ENCODE measurements at regions not wholly inside any gene's neighbourhood (a gene's known extent, or its start where the extent isn't known, plus 50 kb on each side); places are given as distances from the start of the nearest gene placed in this dataset.

DNA sequence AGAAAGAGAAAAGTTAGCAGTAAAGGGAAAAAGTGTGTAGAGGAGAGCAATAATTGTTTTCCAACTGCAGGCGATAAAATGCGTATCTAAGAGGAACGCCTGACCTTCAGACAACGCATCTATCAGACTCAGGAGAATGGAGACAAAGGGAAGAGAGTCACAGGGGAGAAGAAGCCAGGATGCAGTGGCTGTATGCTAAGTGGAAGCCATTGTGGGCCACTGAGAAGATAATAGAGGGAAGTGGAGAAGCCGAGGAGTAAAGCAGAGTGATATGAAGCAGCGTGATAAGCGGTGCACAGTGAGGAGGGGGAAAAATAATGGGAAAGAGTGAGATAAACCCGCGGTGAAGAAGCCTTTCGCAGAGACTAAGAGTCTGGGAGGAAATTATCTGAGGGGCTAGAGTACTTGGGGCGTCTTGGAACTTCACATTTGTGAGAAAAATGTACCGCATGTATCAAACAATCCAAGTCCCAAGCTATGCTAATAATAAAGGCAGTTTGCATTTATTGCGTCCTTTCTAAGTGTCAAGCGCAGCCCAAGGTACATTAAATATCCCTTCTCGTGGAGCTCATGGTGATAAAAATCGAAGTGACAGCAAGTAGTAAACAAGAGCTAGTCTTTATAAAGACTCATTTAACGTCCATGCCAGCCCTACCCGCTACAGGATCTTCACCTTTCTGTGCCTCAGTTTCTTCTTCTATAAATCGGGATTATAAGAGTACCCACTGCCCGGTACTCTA lies 259.8 kb upstream of the PROX1 start:
- Histone ChIP-seq H3K36me3 (no peaks in the 10 kb centered on the region), H3K4me1 (ENCODE audit: control insufficient read depth in 1 of 2, low read depth in 2 of 2) (peaks cover 4 to 11% of the 10 kb centered on the region in 2 donors), H3K27ac (no peak overlapping the region), H3K4me3 (no peak overlapping the region), H3K27me3 (replicated peaks; ENCODE audit: insufficient read depth) (no peaks in the 10 kb centered on the region), H3K9me3 (no peaks in the 10 kb centered on the region)
- DNase-seq (ENCODE audit: low spot score): no peak
- TF ChIP-seq, protein P1, sequence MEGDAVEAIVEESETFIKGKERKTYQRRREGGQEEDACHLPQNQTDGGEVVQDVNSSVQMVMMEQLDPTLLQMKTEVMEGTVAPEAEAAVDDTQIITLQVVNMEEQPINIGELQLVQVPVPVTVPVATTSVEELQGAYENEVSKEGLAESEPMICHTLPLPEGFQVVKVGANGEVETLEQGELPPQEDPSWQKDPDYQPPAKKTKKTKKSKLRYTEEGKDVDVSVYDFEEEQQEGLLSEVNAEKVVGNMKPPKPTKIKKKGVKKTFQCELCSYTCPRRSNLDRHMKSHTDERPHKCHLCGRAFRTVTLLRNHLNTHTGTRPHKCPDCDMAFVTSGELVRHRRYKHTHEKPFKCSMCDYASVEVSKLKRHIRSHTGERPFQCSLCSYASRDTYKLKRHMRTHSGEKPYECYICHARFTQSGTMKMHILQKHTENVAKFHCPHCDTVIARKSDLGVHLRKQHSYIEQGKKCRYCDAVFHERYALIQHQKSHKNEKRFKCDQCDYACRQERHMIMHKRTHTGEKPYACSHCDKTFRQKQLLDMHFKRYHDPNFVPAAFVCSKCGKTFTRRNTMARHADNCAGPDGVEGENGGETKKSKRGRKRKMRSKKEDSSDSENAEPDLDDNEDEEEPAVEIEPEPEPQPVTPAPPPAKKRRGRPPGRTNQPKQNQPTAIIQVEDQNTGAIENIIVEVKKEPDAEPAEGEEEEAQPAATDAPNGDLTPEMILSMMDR (IDR thresholded peaks at IDR 0.05): no peak
- ATAC-seq (ENCODE audit: insufficient number of reproducible peaks, low FRiP score, low read depth): no peak

DNA sequence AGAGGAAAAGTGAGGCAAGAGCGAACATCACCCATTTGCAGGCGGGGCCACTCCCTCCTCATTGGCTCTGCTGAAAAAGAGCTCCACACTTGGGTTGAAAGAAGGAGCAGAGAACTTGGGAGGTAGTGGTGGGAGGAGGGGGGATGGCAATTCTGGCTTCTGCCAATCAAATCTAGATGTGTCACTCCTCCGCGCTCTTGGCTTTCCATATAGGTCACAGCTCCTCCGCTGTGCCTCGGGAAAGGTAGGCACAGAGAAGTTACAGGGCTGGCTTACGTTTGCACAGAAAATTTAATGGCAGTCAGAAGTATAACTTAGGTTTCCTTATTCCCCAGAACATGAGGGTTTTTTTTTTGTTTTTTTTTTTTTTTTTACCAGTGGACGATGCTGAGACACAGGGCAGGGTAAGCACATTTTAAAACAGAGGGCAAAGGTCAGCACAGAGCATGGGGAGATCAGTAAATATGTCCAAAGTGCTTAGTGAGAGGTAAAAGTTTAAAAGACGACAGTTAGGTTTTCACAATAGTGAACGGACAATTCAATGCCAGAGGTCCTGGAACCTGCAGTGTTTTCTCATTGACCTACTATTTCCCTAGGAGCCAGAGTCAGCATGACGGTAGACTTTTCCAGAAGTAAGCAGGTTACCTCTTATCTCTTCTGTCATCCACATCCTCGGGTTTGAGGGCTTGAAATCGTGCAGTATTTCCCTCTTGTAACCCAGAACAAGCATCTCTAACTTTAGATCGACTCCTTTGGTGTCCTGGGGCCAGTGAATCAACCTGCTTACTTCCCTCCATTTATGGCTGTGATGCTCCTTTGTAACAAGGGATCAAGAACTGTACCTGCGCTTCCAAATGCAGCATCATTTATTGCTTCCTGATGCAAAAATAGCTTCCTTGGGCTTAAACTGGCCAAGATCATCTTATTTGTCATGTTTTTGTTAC lies 258.9 kb upstream of the PROX1 start:
- Histone ChIP-seq H3K4me1 (ENCODE audit: control insufficient read depth in 1 of 2, low read depth in 2 of 2) (peaks cover 4 to 11% of the 10 kb centered on the region in 2 donors), H3K4me3 (no peak overlapping the region), H3K27ac (no peak overlapping the region), H3K27me3 (replicated peaks; ENCODE audit: insufficient read depth) (no peaks in the 10 kb centered on the region), H3K9me3 (no peaks in the 10 kb centered on the region), H3K36me3 (no peaks in the 10 kb centered on the region)
- DNase-seq (ENCODE audit: low spot score): no peak
- no peak for ATAC-seq (ENCODE audit: insufficient number of reproducible peaks, low FRiP score, low read depth)
- TF ChIP-seq, protein P1 (IDR thresholded peaks at IDR 0.05): no peak

DNA sequence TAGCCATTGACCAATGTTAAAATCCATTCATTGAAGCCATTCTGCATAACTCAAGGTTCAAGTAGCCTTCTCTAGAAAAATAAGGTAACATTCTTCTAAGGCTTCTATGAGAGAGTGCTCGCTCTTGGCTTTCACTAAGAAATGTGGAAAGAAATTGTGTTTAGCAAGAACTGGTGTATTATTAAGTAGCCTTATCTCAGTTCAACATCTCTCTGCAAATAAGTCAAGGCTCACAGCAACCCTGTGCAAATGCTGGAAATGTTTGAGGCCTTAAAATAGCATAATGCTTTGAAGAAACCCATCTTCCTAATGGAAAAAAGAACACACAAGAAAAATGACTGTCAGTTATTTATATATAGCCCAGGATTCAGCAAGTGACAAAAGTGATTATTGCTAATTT lies 254.1 kb upstream of the PROX1 start:
- Histone ChIP-seq H3K9me3 (no peaks in the 10 kb centered on the region), H3K27me3 (replicated peaks; ENCODE audit: insufficient read depth) (no peaks in the 10 kb centered on the region), H3K36me3 (no peaks in the 10 kb centered on the region), H3K27ac (no peak overlapping the region), H3K4me3 (no peak overlapping the region), H3K4me1 (ENCODE audit: control insufficient read depth in 1 of 2, low read depth in 2 of 2) (no peaks in the 10 kb centered on the region)
- ATAC-seq (ENCODE audit: insufficient number of reproducible peaks, low FRiP score, low read depth): no peak
- DNase-seq (ENCODE audit: low spot score): no peak
- TF ChIP-seq, protein P1 (IDR thresholded peaks at IDR 0.05): no peak

DNA sequence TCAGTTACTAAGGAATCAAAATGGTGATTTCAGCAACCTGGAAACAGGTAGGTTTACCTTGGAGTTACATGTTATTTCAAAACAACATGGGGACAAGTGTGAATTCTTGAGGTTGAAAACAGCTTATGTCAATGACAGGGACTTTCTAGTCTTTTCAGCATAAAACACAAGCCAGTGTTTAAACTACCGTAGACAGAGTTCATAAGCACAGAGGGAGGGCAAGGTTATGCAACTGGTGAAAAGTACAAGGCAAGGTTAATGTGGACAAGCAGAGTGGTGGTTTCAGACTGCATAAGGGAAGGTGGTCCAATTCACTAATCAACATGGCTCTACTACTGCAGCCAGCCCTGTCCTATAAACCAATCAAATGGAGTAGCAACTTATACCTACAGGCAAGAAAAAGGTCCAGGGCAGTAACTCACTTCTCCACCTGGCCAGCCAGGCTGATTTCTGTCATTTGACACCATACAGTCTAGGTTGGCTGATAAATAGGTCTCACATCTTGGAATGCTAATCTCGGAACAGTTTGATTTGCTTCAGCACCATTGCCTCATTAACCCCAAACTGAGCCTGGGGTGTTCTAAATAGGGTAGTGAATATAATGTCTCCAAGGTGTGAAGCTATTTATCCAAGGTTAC lies 250.3 kb upstream of the PROX1 start:
- Histone ChIP-seq H3K4me1 (ENCODE audit: control insufficient read depth in 1 of 2, low read depth in 2 of 2) (no peaks in the 10 kb centered on the region), H3K27me3 (replicated peaks; ENCODE audit: insufficient read depth) (no peaks in the 10 kb centered on the region), H3K9me3 (no peaks in the 10 kb centered on the region), H3K36me3 (no peaks in the 10 kb centered on the region), H3K27ac (no peak overlapping the region), H3K4me3 (no peak overlapping the region)
- TF ChIP-seq, protein P1 (IDR thresholded peaks at IDR 0.05): no peak
- no peak for DNase-seq (ENCODE audit: low spot score)
- ATAC-seq (ENCODE audit: insufficient number of reproducible peaks, low FRiP score, low read depth): no peak

DNA sequence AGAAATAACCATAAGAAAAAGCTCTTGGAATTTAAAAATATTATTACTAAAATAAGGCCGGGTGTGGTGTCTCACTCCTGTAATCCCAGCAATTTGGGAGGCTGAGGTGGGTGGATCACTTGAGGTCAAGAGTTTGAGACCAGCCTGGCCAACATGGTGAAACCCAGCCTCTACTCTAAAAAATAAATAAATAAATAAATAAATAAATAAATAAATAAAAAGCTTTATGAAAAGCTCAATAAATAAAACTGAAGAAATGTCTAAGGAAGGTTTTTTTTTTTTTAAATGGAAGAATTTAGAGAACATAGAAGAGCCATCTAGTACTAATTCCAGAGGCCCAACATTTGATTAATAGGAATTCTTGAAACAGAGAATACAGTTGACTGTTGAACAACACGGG lies 249.1 kb upstream of the PROX1 start:
- TF ChIP-seq, protein P1 (IDR thresholded peaks at IDR 0.05): no peak
- Histone ChIP-seq H3K36me3 (no peaks in the 10 kb centered on the region), H3K27me3 (replicated peaks; ENCODE audit: insufficient read depth) (no peaks in the 10 kb centered on the region), H3K4me3 (no peak overlapping the region), H3K9me3 (no peaks in the 10 kb centered on the region), H3K4me1 (ENCODE audit: control insufficient read depth in 1 of 2, low read depth in 2 of 2) (no peaks in the 10 kb centered on the region), H3K27ac (no peak overlapping the region)
- ATAC-seq (ENCODE audit: insufficient number of reproducible peaks, low FRiP score, low read depth) (no peak), DNase-seq (ENCODE audit: low spot score) (no peak)

All from thoracic aorta (tissue), 2 donors.